GM20000 (cell line): ENCODE measurements at regions not wholly inside any gene's neighbourhood (a gene's known extent, or its start where the extent isn't known, plus 50 kb on each side); places are given as distances from the start of the nearest gene placed in this dataset.
"Not testable (repeated sequence)": the region's sequence is repeated elsewhere in the genome, so short reads cannot be mapped to it uniquely, and the experiment has no call there.

ENCODE experiments used
- DNase-seq: peaks from one replicate; pipeline ENCODE4 v3.0.0; 2012; ENCODE audit warnings: low spot score
- CTCF ChIP-seq: IDR thresholded peaks from 2 replicates; pipeline ENCODE4 v1.5.1; 2012; ENCODE audit warnings: mild to moderate bottlenecking, control low read depth; ENCODE audit errors: extremely low read depth, missing control alignments

- no peak for TF ChIP-seq CTCF
- DNase-seq = no peak
These were observed 132.6 kb downstream of the CUL2 start for GRCh38 chr10:34957531-34957930.

GRCh38 chr10:34956756-34957155 is 133.4 kb downstream of the CUL2 start:
- TF ChIP-seq CTCF = no peak
- no peak for DNase-seq

GRCh38 chr10:34955391-34955790 is 134.8 kb downstream of the CUL2 start:
- no peak for TF ChIP-seq CTCF
- DNase-seq = no peak

GRCh38 chr10:34954142-34954541 is 136.0 kb downstream of the CUL2 start:
- TF ChIP-seq CTCF = no peak
- no peak for DNase-seq

GRCh38 chr10:34951263-34951887 is 136.3 kb upstream of the PARD3 start:
- DNase-seq = not testable (repeated sequence)

- DNase-seq = not testable (repeated sequence)
These were observed 130.9 kb upstream of the PARD3 start for GRCh38 chr10:34945951-34946522.

GRCh38 chr10:34941471-34942357 is 126.6 kb upstream of the PARD3 start:
- no peak for TF ChIP-seq CTCF
- no peak for DNase-seq

GRCh38 chr10:34940436-34940835 is 125.3 kb upstream of the PARD3 start:
- no peak for DNase-seq
- TF ChIP-seq CTCF = no peak
